ENCODE measurements at regions not wholly inside any gene's neighbourhood (a gene's known extent, or its start where the extent isn't known, plus 50 kb on each side); places are given as distances from the start of the nearest gene placed in this dataset.

GRCh38 chr2:122422384-122422991 lies 667.0 kb downstream of the TSN start (continued):
- TF ChIP-seq CBX5 (IDR thresholded peaks at IDR 0.05; ENCODE audit: low read depth, low read length) (no peak), GABPA (IDR thresholded peaks at IDR 0.05; ENCODE audit: borderline replicate concordance, insufficient read depth, low read length) (no peak), JUN (IDR thresholded peaks at IDR 0.05; ENCODE audit: low read depth, low read length) (no peak), KDM5A (IDR thresholded peaks at IDR 0.05; ENCODE audit: low read length) (no peak), ATF3 (IDR thresholded peaks at IDR 0.05; ENCODE audit: insufficient read depth, low read depth, low read length) (no peak), CHD2 (IDR thresholded peaks at IDR 0.05; ENCODE audit: low read length) (no peak), RFX5 (IDR thresholded peaks at IDR 0.05; ENCODE audit: borderline replicate concordance, low read depth, low read length) (no peak)
